ENCODE measurements at regions not wholly inside any gene's neighbourhood (a gene's known extent, or its start where the extent isn't known, plus 50 kb on each side); places are given as distances from the start of the nearest gene placed in this dataset.
A peak's percentile ranks its signal among the peaks of the same experiment; 100 is the strongest.
"Not testable (repeated sequence)": the region's sequence is repeated elsewhere in the genome, so short reads cannot be mapped to it uniquely, and the experiment has no call there.

DNA sequence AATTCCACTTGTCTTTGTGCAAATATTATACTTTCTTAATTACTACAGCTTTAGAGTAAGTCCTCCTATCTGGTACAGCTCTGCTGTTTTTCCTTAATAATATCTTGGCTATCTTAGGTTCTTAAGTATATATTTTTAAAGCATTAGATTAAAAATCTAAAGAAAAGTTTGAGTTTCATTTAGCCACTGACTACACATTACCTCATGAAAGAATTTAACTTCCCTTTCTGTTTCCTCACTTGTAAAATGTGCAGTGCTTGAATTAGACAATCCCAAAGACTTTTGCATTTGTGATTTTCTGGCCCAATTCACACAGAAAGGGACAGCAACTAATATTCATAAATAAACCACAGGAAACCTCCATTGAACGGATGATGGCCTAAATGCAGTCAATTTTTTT, 126.4 kb upstream of the SAMSN1 start:
- H3K4me1 ChIP-seq (ENCODE audit: control insufficient read depth, low read length): peaks cover 43% of the 10 kb centered on the region
- peak overlapping the region; percentile 10 for H3K4me2 ChIP-seq (ENCODE audit: low read length)

DNA sequence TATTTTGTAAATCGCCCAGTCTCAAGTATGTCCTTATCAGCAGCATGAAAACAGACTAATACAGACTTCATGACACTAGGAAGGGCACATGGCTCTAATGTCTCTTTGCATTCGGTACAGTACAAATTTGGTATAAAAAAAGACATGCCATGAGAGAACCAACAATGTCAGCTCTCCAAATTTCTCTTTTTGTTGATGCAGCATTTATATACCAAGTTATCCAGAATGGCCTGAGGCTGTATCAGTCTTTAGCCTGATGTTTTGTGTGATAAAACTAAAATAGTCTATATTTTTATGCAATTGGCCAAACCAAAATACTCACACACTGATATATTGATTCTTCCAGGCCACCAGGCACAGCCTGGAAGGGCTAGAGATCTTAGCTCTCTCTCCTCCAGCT, 124.3 kb upstream of the SAMSN1 start:
- Histone ChIP-seq H3K9me2 (replicated peaks; ENCODE audit: control insufficient read depth, low read length) (no peaks in the 10 kb centered on the region), H3K9me3 (ENCODE audit: control insufficient read depth, insufficient read depth, low read length) (no peaks in the 10 kb centered on the region), H3K27ac (ENCODE audit: low read depth, low read length) (no peak overlapping the region), H3K36me3 (ENCODE audit: control insufficient read depth, low read length) (no peaks in the 10 kb centered on the region), H3K4me3 (ENCODE audit: low read length) (no peak overlapping the region), H3F3A (ENCODE audit: control insufficient read depth, insufficient read depth) (no peaks in the 10 kb centered on the region), H3K79me2 (ENCODE audit: control insufficient read depth, low read length) (no peaks in the 10 kb centered on the region), H3K4me2 (ENCODE audit: low read length) (no peak overlapping the region), H3K27me3 (ENCODE audit: control insufficient read depth, low read length) (no peaks in the 10 kb centered on the region), H3K4me1 (ENCODE audit: control insufficient read depth, low read length) (peaks cover 23% of the 10 kb centered on the region), H4K20me1 (ENCODE audit: control insufficient read depth, insufficient read depth, low read depth, low read length) (no peaks in the 10 kb centered on the region)
- TF ChIP-seq, protein P1, sequence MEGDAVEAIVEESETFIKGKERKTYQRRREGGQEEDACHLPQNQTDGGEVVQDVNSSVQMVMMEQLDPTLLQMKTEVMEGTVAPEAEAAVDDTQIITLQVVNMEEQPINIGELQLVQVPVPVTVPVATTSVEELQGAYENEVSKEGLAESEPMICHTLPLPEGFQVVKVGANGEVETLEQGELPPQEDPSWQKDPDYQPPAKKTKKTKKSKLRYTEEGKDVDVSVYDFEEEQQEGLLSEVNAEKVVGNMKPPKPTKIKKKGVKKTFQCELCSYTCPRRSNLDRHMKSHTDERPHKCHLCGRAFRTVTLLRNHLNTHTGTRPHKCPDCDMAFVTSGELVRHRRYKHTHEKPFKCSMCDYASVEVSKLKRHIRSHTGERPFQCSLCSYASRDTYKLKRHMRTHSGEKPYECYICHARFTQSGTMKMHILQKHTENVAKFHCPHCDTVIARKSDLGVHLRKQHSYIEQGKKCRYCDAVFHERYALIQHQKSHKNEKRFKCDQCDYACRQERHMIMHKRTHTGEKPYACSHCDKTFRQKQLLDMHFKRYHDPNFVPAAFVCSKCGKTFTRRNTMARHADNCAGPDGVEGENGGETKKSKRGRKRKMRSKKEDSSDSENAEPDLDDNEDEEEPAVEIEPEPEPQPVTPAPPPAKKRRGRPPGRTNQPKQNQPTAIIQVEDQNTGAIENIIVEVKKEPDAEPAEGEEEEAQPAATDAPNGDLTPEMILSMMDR (IDR thresholded peaks at IDR 0.05; ENCODE audit: low read depth, low read length, poor library complexity, severe bottlenecking): no peak
- no peak for TF ChIP-seq EZH2phosphoT487 (IDR thresholded peaks at IDR 0.05; ENCODE audit: borderline replicate concordance, low read length)

More for the DNA sequence above, 126.4 kb upstream of the SAMSN1 start:
- Histone ChIP-seq H4K20me1 (ENCODE audit: control insufficient read depth, insufficient read depth, low read depth, low read length) (no peaks in the 10 kb centered on the region), H3K27me3 (ENCODE audit: control insufficient read depth, low read length) (no peaks in the 10 kb centered on the region), H3K27ac (ENCODE audit: low read depth, low read length) (peak overlapping the region; percentile 14; the same call in 1 of the 2 replicates), H3F3A (ENCODE audit: control insufficient read depth, insufficient read depth) (peaks cover 7% of the 10 kb centered on the region; the same call in 1 of the 2 replicates), H3K9me3 (ENCODE audit: control insufficient read depth, insufficient read depth, low read length) (no peaks in the 10 kb centered on the region), H3K79me2 (ENCODE audit: control insufficient read depth, low read length) (no peaks in the 10 kb centered on the region), H3K36me3 (ENCODE audit: control insufficient read depth, low read length) (0 out of 2 replicates have a peak, but pooled peaks cover 5% of the 10 kb centered on the region), H3K9me2 (replicated peaks; ENCODE audit: control insufficient read depth, low read length) (no peaks in the 10 kb centered on the region), H3K4me3 (ENCODE audit: low read length) (no peak overlapping the region)
- TF ChIP-seq, protein P1 (IDR thresholded peaks at IDR 0.05; ENCODE audit: low read depth, low read length, poor library complexity, severe bottlenecking): no peak
- no peak for TF ChIP-seq EZH2phosphoT487 (IDR thresholded peaks at IDR 0.05; ENCODE audit: borderline replicate concordance, low read length)

DNA sequence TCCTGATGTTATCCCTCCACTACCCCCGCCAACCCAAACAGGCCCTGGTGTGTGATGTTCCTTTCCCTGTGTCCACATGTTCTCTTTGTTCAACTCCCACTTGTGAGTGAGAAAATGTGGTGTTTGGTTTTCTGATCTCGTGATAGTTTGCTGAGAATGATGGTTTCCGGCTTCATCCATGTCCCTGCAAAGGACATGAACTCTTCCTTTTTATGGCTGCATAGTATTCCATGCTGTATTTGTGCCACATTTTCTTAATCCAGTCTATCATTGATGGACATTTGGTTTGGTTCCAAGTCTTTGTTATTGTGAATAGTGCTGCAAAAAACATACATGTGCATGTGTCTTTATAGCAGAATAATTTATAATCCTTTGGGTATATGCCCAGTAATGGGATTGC, 123.0 kb upstream of the SAMSN1 start:
- not testable (repeated sequence) for H3K4me2 ChIP-seq (ENCODE audit: low read length); H3F3A ChIP-seq (ENCODE audit: control insufficient read depth, insufficient read depth); H3K27me3 ChIP-seq (ENCODE audit: control insufficient read depth, low read length); H3K27ac ChIP-seq (ENCODE audit: low read depth, low read length); H3K9me3 ChIP-seq (ENCODE audit: control insufficient read depth, insufficient read depth, low read length); H3K9me2 ChIP-seq (replicated peaks; ENCODE audit: control insufficient read depth, low read length); H3K36me3 ChIP-seq (ENCODE audit: control insufficient read depth, low read length); H3K79me2 ChIP-seq (ENCODE audit: control insufficient read depth, low read length); H3K4me3 ChIP-seq (ENCODE audit: low read length); H4K20me1 ChIP-seq (ENCODE audit: control insufficient read depth, insufficient read depth, low read depth, low read length)
- peaks cover 18% of the 10 kb centered on the region for H3K4me1 ChIP-seq (ENCODE audit: control insufficient read depth, low read length)

DNA sequence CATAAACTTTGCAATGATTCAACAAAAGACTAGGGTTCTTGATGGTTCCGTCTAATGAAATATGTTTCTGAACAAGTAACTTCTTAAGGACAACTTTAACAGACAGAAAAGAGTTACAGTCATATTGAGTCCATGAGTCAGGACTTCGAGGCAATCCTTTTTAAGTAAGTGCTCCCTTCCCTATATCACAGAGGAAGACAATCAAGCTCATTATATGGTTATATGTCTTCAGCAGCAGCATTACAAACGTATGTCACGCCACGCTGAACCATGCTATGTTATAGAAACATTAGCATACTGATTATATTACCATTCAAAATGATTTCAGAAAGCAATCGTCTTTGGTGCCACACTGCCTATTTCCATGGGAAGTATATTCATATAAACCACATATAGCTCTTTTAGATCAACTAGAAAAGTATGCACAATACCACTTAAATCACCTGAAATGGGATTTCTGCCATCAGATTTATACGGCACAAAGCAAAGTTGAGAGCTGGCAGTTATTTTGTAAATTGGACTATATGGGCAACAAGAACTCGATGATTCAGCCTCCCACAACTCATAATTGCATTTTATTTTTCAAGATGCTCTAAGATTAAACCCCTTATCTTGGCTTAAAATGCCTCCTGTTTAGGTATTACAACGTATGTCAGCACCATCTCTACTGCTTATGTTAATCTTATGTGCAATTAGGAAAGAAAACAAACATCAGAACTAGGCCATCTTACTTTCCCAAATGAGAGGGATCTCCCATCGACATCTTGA, 111.3 kb upstream of the SAMSN1 start:
- Histone ChIP-seq H3K27me3 (ENCODE audit: control insufficient read depth, low read length) (no peaks in the 10 kb centered on the region), H3K4me2 (ENCODE audit: low read length) (no peak overlapping the region), H3K79me2 (ENCODE audit: control insufficient read depth, low read length) (no peaks in the 10 kb centered on the region), H3K36me3 (ENCODE audit: control insufficient read depth, low read length) (no peaks in the 10 kb centered on the region), H3K9me3 (ENCODE audit: control insufficient read depth, insufficient read depth, low read length) (no peaks in the 10 kb centered on the region), H3K27ac (ENCODE audit: low read depth, low read length) (no peak overlapping the region), H3F3A (ENCODE audit: control insufficient read depth, insufficient read depth) (no peaks in the 10 kb centered on the region), H3K9me2 (replicated peaks; ENCODE audit: control insufficient read depth, low read length) (no peaks in the 10 kb centered on the region), H3K4me1 (ENCODE audit: control insufficient read depth, low read length) (no peaks in the 10 kb centered on the region), H4K20me1 (ENCODE audit: control insufficient read depth, insufficient read depth, low read depth, low read length) (no peaks in the 10 kb centered on the region), H3K4me3 (ENCODE audit: low read length) (no peak overlapping the region)
- TF ChIP-seq, protein P1 (IDR thresholded peaks at IDR 0.05; ENCODE audit: low read depth, low read length, poor library complexity, severe bottlenecking): no peak
- TF ChIP-seq EZH2phosphoT487 (IDR thresholded peaks at IDR 0.05; ENCODE audit: borderline replicate concordance, low read length): no peak
